ENCODE measurements at regions not wholly inside any gene's neighbourhood (a gene's known extent, or its start where the extent isn't known, plus 50 kb on each side); places are given as distances from the start of the nearest gene placed in this dataset.

DNA sequence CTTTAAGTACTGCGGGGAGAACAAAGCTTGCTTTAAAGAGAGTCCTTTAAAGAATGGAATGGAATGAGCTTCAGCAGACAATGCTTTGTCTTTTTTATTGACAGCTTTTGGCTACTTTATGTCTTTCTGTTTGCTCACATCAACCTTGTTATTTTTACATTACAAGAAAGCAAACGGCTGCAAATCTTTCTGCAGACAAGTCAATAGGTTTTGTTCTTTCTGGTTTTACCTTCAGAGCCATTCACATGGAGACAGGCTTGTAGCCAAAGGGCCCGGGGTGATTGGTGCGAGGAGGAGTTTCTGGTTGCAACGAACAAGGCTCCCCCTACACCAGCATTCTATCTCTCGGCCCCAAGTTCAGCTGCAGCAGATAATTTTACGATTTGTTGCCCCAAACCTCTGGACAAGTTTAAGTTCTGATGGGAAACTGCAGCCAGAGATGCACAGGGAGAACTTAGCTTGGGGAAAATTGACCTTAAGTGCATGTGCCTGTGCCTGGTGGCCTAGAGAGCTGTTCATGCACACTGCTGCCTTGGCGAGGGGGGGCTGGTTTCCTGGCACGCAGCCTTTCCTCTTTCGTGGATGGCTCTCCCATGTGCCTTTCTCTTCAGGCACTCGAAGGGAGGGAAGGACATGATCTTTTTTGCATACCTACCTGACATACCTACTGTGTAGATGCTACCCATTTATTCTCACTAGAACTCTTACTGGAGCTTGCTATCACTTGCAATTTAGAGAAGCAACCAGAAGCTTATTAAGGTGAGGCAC is 543.2 kb downstream of the DCDC2C start:
- DNase-seq (ENCODE audit: low read depth): no peak
- no peak overlapping the region for H3K4me3 ChIP-seq (ENCODE audit: low read depth, low read length)
- TF ChIP-seq CTCF (IDR thresholded peaks at IDR 0.05; ENCODE audit: insufficient read depth, low read length): no peak

DNA sequence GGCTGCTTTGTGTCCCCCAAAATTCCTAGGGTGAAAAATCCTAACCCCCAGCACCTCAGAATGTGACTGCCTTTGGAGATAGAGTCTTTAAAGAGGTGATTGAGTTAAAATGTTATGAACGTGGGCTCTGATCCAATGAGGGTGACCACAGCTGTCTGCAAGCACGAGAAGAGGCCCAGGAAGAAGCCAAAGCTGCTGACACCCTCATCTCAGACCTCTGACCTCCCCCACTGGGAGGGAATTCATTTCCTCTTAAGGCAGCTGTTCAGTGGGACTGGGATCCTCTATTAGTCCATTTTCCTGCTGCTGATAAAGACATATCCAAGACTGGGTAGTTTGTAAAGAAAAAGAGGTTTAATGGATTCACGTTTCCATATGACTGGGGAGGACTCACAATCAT is 544.4 kb downstream of the DCDC2C start:
- TF ChIP-seq CTCF (IDR thresholded peaks at IDR 0.05; ENCODE audit: insufficient read depth, low read length): no peak
- DNase-seq (ENCODE audit: low read depth): no peak
- H3K4me3 ChIP-seq (ENCODE audit: low read depth, low read length): no peak overlapping the region

- no peak for TF ChIP-seq CTCF (IDR thresholded peaks at IDR 0.05; ENCODE audit: insufficient read depth, low read length)
- H3K4me3 ChIP-seq (ENCODE audit: low read depth, low read length): no peak overlapping the region
- DNase-seq (ENCODE audit: low read depth): no peak
Observed at GRCh38 chr2:4255491-4255890, 552.1 kb downstream of the DCDC2C start.

GRCh38 chr2:4256351-4256750 is 553.0 kb downstream of the DCDC2C start:
- TF ChIP-seq CTCF (IDR thresholded peaks at IDR 0.05; ENCODE audit: insufficient read depth, low read length): no peak
- no peak overlapping the region for H3K4me3 ChIP-seq (ENCODE audit: low read depth, low read length)
- DNase-seq (ENCODE audit: low read depth): no peak

GRCh38 chr2:4258563-4258962 is 555.2 kb downstream of the DCDC2C start:
- no peak for TF ChIP-seq CTCF (IDR thresholded peaks at IDR 0.05; ENCODE audit: insufficient read depth, low read length)
- no peak for DNase-seq (ENCODE audit: low read depth)
- no peak overlapping the region for H3K4me3 ChIP-seq (ENCODE audit: low read depth, low read length)

DNA sequence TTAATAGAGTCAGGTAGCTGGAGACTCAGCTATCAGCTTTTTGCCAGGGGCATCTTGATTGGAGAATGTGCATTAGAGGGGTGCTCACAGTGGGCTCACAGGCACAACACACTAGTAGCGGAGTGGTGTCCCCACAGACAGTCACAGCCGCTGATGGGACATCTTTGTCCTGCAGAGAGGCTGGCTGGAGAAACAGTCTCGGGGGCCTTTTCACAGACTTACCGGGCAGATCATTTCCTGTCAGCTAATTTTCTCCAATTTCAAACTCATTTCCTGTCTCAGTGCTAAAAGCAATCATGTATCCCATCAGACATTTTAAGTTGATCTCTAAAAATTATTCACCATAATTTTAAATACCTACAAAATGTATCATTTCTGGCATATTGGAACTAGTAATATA is 562.6 kb downstream of the DCDC2C start:
- TF ChIP-seq CTCF (IDR thresholded peaks at IDR 0.05; ENCODE audit: insufficient read depth, low read length): no peak
- DNase-seq (ENCODE audit: low read depth): no peak
- H3K4me3 ChIP-seq (ENCODE audit: low read depth, low read length): no peak overlapping the region

DNA sequence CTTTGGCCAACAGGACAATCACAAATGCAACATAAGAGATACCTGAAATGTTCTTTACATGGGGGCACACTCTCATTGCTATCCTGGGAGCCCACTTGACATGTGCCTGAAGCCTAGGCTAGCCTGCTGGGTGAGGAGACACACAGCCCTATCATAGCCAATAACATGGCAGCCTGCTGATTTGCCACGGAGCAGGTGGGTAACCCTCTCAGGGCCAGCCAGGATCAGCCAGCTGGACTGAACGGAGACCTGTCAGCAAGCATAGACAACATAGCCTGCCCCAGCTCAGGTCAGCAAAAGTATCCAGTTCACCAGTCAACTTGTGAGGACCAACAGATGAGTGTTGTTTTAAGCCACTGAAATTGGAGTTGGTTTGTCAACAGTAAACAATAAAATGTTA is 566.5 kb downstream of the DCDC2C start:
- DNase-seq (ENCODE audit: low read depth): no peak
- no peak overlapping the region for H3K4me3 ChIP-seq (ENCODE audit: low read depth, low read length)
- TF ChIP-seq CTCF (IDR thresholded peaks at IDR 0.05; ENCODE audit: insufficient read depth, low read length): no peak
